Lower leg skin (tissue), 3 donors: ENCODE measurements at regions not wholly inside any gene's neighbourhood (a gene's known extent, or its start where the extent isn't known, plus 50 kb on each side); places are given as distances from the start of the nearest gene placed in this dataset.

ENCODE experiments used
- CTCF ChIP-seq, 3 donors: fragments of 450-650 bp; IDR thresholded peaks; one replicate each; pipeline ENCODE4 v1.5.1; 2016; ENCODE audit warnings: antibody characterized with exemption in 3 of 3, mild to moderate bottlenecking in 3 of 3, moderate library complexity in 2 of 3
- POLR2A ChIP-seq, 2 donors: fragments of 450-650 bp; IDR thresholded peaks; one replicate each; pipeline ENCODE4 v1.6.1; 2016 to 2017; ENCODE audit warnings: antibody characterized with exemption in 2 of 2, mild to moderate bottlenecking in 1 of 2, moderate library complexity in 1 of 2

DNA sequence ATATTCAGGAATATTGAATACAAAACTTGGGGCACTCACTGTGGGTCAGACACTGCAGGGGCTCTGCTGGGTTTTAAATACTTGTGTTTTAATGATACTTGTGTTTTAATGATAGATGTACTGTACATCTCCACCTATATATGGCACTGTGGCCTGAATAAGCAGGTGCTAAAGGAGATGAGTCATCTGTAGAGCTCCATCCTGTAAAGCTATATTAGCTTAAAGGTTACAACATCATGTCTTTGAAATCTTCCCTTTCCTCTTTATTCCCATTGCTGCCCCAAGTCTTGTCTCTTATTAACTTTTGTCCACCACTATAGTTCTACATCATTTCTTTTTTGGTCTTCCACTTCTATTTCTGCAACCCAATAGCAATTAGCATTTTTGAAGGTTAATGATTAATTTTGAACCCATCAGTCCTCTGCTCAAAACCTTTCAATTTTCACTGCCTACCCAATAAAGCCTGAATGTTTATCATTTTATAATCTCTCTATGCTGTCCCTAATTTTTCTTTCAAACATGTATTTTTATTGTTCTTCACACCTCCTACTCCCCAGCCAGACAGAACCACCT, 113.3 kb upstream of the PTGFR start:
- TF ChIP-seq CTCF (IDR thresholded peaks at IDR 0.05) (no peak), POLR2A (IDR thresholded peaks at IDR 0.05) (no peak)
